Astrocyte of the cerebellum (primary cell): ENCODE measurements at regions not wholly inside any gene's neighbourhood (a gene's known extent, or its start where the extent isn't known, plus 50 kb on each side); places are given as distances from the start of the nearest gene placed in this dataset.

Source experiments
- DNase-seq: peaks from one replicate; pipeline ENCODE4 v3.0.0-alpha.2; 2011; ENCODE audit warnings: low read depth
- H3K4me3 ChIP-seq: 2 replicates; pipeline ENCODE4 v1.5.1; 2011; ENCODE audit warnings: mild to moderate bottlenecking, low read depth, low read length, moderate library complexity
- in situ Hi-C: cut with HindIII; loops from 2 replicates; pipeline ENCODE4 v1.10.0; 2017; ENCODE audit warnings: low sequenced_read_pairs
- TF ChIP-seq, protein P1 (sequence below): IDR thresholded peaks from 2 replicates; pipeline ENCODE4 v1.5.1; 2012; ENCODE audit warnings: low read length, low read depth, moderate library complexity, mild to moderate bottlenecking; ENCODE audit errors: missing control alignments

DNA sequence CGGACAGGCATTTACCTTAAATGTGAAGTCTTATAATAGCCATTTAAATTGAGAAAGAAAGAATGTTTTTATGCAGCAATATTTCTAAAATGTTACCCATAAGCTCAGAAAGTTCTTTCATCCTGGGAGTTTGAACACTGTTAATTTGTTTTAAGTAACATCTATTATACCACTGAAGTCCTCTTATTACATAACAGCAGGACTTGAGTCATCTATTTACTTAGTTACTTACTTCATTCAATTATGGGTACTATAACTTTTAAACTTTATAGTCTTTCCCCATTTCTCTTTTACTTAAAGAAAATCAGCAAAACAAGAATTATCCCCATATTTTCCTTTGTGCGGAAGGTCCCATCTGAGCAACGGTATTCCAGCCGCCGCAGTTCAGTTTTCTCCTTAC lies 473.1 kb downstream of the ETNK1 start:
- in situ Hi-C loops = no loop called here
- DNase-seq = no peak
- no peak overlapping the region for H3K4me3 ChIP-seq
- TF ChIP-seq, protein P1, sequence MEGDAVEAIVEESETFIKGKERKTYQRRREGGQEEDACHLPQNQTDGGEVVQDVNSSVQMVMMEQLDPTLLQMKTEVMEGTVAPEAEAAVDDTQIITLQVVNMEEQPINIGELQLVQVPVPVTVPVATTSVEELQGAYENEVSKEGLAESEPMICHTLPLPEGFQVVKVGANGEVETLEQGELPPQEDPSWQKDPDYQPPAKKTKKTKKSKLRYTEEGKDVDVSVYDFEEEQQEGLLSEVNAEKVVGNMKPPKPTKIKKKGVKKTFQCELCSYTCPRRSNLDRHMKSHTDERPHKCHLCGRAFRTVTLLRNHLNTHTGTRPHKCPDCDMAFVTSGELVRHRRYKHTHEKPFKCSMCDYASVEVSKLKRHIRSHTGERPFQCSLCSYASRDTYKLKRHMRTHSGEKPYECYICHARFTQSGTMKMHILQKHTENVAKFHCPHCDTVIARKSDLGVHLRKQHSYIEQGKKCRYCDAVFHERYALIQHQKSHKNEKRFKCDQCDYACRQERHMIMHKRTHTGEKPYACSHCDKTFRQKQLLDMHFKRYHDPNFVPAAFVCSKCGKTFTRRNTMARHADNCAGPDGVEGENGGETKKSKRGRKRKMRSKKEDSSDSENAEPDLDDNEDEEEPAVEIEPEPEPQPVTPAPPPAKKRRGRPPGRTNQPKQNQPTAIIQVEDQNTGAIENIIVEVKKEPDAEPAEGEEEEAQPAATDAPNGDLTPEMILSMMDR = no peak

GRCh38 chr12:23098517-23098916 lies 473.5 kb downstream of the ETNK1 start:
- no peak overlapping the region for H3K4me3 ChIP-seq
- no peak for DNase-seq
- in situ Hi-C loops = no loop called here
- TF ChIP-seq, protein P1 = no peak

GRCh38 chr12:23099104-23099503 lies 474.1 kb downstream of the ETNK1 start:
- in situ Hi-C loops = no loop called here
- no peak overlapping the region for H3K4me3 ChIP-seq
- no peak for DNase-seq
- TF ChIP-seq, protein P1 = no peak

- no peak overlapping the region for H3K4me3 ChIP-seq
- in situ Hi-C loops = loop anchor here (25.0 kb wide), 1 partner anchor 113 kb away; no protein-coding TSS in a partner anchor
- TF ChIP-seq, protein P1 = no peak
- DNase-seq = no peak
Measured at GRCh38 chr12:23099604-23100003, 474.6 kb downstream of the ETNK1 start.

DNA sequence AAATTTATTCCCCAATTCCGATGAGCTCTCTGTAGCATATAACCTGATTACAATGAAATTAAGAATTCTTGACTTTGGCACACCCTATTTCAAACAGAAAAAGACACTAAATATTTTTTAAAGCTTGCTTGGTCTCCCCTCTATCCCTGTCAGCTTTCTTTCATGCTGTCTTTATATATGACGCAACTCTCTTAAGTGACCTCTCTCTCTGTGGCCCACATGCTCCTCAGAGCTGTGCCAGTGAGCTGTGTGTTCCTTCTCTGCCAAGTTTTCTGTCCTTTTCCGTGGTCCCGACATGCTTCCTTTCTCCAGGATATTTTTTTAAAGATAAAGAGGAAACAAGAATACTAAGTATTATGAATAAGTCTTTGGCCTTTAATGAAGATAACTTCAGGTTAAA lies 484.0 kb downstream of the ETNK1 start:
- H3K4me3 ChIP-seq = no peak overlapping the region
- TF ChIP-seq, protein P1 = no peak
- in situ Hi-C loops = loop anchor here (25.0 kb wide), 1 partner anchor 103 kb away; no protein-coding TSS in a partner anchor
- no peak for DNase-seq

DNA sequence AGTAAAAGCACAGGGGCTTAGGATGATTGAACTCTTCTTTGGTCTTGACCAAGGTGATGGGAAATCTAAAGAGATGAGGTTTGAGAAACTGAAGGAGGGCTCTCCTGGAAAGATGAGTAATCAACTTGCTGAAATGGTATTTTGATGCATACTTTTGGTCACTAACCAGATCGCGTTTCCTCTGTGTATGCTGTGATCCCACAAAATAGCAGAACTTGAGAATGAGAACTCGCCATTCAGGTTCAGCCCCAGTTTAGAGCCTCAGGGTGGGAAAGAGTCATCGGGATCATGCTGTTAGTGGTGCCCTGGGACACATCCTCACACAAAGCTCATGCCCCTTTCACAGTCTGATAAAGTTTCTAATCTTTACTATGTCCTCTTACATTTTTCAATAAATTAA lies 488.8 kb downstream of the ETNK1 start:
- DNase-seq = no peak
- TF ChIP-seq, protein P1 = no peak
- no peak overlapping the region for H3K4me3 ChIP-seq
- in situ Hi-C loops = loop anchor here (25.0 kb wide), 1 partner anchor 99 kb away; no protein-coding TSS in a partner anchor
